OCI-LY1 (cell line): ENCODE measurements at regions not wholly inside any gene's neighbourhood (a gene's known extent, or its start where the extent isn't known, plus 50 kb on each side); places are given as distances from the start of the nearest gene placed in this dataset.

Experiments used
- H2AFZ ChIP-seq: fragments of 200-600 bp; sonication (generic), shearing (Covaris generic); 2 replicates; pipeline ENCODE4 v1.6.0; 2014; ENCODE audit warnings: antibody characterized with exemption, mild to moderate bottlenecking, low read length
- H3F3A ChIP-seq: fragments of 200-600 bp; sonication (generic), shearing (Covaris generic); 2 replicates; pipeline ENCODE4 v1.6.0; 2014; ENCODE audit warnings: mild to moderate bottlenecking, antibody characterized with exemption, low read length, moderate library complexity; ENCODE audit not compliant: insufficient read depth
- H3K27ac ChIP-seq: fragments of 200-600 bp; sonication (generic); 2 replicates; pipeline ENCODE4 v1.5.1; 2014; ENCODE audit warnings: low read length, mixed run types, mild to moderate bottlenecking, low read depth; ENCODE audit not compliant: poor library complexity, severe bottlenecking
- H3K27me3 ChIP-seq: fragments of 200-600 bp; sonication (generic); 2 replicates; pipeline ENCODE4 v1.6.0; 2014; ENCODE audit warnings: antibody characterized with exemption, mild to moderate bottlenecking, low read length, moderate library complexity; ENCODE audit not compliant: insufficient read depth
- H3K36me3 ChIP-seq: fragments of 200-600 bp; sonication (generic); 2 replicates; pipeline ENCODE4 v1.6.1; 2014; ENCODE audit warnings: mild to moderate bottlenecking, antibody characterized with exemption, low read length, moderate library complexity, mixed read lengths; ENCODE audit not compliant: insufficient read depth
- H3K4me1 ChIP-seq: fragments of 200-600 bp; sonication (generic); 2 replicates; pipeline ENCODE4 v1.5.1; 2014; ENCODE audit warnings: mild to moderate bottlenecking, low read length, moderate library complexity; ENCODE audit not compliant: insufficient read depth, severe bottlenecking
- H3K4me2 ChIP-seq: fragments of 200-600 bp; sonication (generic), shearing (Covaris generic); 2 replicates; pipeline ENCODE4 v1.6.1; 2014; ENCODE audit warnings: low read length
- H3K4me3 ChIP-seq: fragments of 200-600 bp; sonication (generic); 2 replicates; pipeline ENCODE4 v1.5.1; 2014; ENCODE audit warnings: low read length, low read depth, mild to moderate bottlenecking, mixed read lengths; ENCODE audit not compliant: poor library complexity, severe bottlenecking
- H3K79me2 ChIP-seq: fragments of 200-600 bp; shearing (Covaris generic); 2 replicates; pipeline ENCODE4 v1.6.1; 2016; ENCODE audit warnings: mixed run types, low read length, mixed read lengths; ENCODE audit not compliant: insufficient read depth
- H3K9ac ChIP-seq: fragments of 200-600 bp; sonication (generic), shearing (Covaris generic); 2 replicates; pipeline ENCODE4 v1.6.1; 2014; ENCODE audit warnings: mild to moderate bottlenecking, low read length, mixed read lengths
- H3K9me2 ChIP-seq: fragments of 200-600 bp; sonication (generic), shearing (Covaris generic); 2 replicates; pipeline ENCODE4 v1.6.1; 2014; ENCODE audit warnings: low read depth, mild to moderate bottlenecking, low read length, mixed read lengths
- H3K9me3 ChIP-seq: fragments of 200-600 bp; shearing (Covaris generic); 2 replicates; pipeline ENCODE4 v1.6.1; 2014; ENCODE audit warnings: low read length, mixed read lengths
- H4K20me1 ChIP-seq: fragments of 200-600 bp; sonication (generic), shearing (Covaris generic); 2 replicates; pipeline ENCODE4 v1.6.0; 2016; ENCODE audit warnings: mild to moderate bottlenecking, low read length; ENCODE audit not compliant: insufficient read depth
- EZH2 ChIP-seq: fragments of 200-600 bp; sonication (generic), shearing (Covaris generic); IDR thresholded peaks from 2 replicates; pipeline ENCODE4 v1.8.0; 2017; ENCODE audit warnings: borderline replicate concordance, mixed run types, mild to moderate bottlenecking, antibody characterized with exemption, low read length, moderate library complexity, mixed read lengths
- TF ChIP-seq, protein P1 (sequence below): fragments of 200-600 bp; sonication (generic), shearing (Covaris generic); IDR thresholded peaks from 2 replicates; pipeline ENCODE4 v1.5.1; 2017; ENCODE audit warnings: mild to moderate bottlenecking, antibody characterized with exemption, low read length, moderate library complexity, mixed read lengths

DNA sequence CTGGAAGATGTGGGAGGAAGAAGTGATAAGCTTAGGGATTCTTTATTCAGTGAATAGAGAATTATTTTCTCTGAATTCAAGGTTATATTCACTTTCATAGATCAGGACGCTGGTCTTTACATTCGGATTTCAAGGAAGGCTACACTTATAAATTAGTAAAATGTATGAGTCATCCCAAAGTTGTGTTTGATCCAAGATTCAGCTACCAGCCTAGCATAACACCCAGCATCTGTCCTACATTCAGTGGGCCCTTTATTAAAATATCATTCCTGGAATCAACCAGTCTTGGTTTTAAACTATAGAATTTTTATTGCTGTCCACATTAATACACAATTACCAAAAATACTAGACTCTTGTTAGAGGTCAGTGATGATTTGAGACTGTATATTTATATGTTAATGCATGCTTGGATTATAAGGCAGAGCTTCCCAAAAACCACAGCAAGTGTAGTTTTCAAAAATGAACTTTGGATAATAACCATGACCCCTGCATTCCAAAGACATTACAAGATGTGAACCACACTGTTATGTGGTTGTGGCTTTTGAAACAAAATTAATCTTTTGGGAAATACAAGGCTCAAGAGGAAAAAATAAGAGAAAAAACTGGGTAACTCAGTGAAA is 210.7 kb upstream of the CNR1 start:
- no peak overlapping the region for H3K4me2 ChIP-seq
- no peaks in the 10 kb centered on the region for H3K36me3 ChIP-seq
- H3K27me3 ChIP-seq: no peaks in the 10 kb centered on the region
- H3K4me3 ChIP-seq: no peak overlapping the region
- H3K9ac ChIP-seq: no peak overlapping the region
- no peaks in the 10 kb centered on the region for H3K4me1 ChIP-seq
- no peaks in the 10 kb centered on the region for H3K79me2 ChIP-seq
- no peak overlapping the region for H3K27ac ChIP-seq
- H2AFZ ChIP-seq: no peak overlapping the region
- H3K9me2 ChIP-seq: no peaks in the 10 kb centered on the region
- H4K20me1 ChIP-seq: no peaks in the 10 kb centered on the region
- no peaks in the 10 kb centered on the region for H3F3A ChIP-seq
- TF ChIP-seq EZH2: no peak
- TF ChIP-seq, protein P1, sequence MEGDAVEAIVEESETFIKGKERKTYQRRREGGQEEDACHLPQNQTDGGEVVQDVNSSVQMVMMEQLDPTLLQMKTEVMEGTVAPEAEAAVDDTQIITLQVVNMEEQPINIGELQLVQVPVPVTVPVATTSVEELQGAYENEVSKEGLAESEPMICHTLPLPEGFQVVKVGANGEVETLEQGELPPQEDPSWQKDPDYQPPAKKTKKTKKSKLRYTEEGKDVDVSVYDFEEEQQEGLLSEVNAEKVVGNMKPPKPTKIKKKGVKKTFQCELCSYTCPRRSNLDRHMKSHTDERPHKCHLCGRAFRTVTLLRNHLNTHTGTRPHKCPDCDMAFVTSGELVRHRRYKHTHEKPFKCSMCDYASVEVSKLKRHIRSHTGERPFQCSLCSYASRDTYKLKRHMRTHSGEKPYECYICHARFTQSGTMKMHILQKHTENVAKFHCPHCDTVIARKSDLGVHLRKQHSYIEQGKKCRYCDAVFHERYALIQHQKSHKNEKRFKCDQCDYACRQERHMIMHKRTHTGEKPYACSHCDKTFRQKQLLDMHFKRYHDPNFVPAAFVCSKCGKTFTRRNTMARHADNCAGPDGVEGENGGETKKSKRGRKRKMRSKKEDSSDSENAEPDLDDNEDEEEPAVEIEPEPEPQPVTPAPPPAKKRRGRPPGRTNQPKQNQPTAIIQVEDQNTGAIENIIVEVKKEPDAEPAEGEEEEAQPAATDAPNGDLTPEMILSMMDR: no peak
- H3K9me3 ChIP-seq: no peaks in the 10 kb centered on the region

DNA sequence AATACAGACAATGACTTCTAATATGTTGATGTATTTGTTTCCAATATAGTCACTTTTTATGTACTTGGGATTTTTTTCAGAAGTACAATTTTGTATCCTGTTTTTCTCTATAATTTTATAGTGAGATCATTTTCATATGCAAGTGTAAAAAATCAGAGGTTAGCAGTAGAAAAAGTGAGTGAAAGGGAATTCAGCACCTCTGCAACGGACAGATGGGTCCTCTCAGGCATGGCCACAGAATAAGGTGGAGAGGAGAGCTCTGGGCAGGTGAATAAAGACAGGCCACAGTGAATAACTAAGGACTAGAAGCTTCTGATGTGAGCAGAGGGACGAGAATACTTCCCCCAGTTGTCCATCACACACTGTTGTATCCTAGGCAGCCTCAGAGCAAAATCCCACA is 210.1 kb upstream of the CNR1 start:
- Histone ChIP-seq H3F3A (no peaks in the 10 kb centered on the region), H4K20me1 (no peaks in the 10 kb centered on the region), H3K9me2 (no peaks in the 10 kb centered on the region), H3K4me2 (no peak overlapping the region), H3K9me3 (no peaks in the 10 kb centered on the region), H3K4me3 (no peak overlapping the region), H2AFZ (no peak overlapping the region), H3K36me3 (no peaks in the 10 kb centered on the region), H3K27me3 (no peaks in the 10 kb centered on the region), H3K9ac (no peak overlapping the region), H3K4me1 (no peaks in the 10 kb centered on the region), H3K27ac (no peak overlapping the region), H3K79me2 (no peaks in the 10 kb centered on the region)
- no peak for TF ChIP-seq EZH2
- TF ChIP-seq, protein P1: no peak

DNA sequence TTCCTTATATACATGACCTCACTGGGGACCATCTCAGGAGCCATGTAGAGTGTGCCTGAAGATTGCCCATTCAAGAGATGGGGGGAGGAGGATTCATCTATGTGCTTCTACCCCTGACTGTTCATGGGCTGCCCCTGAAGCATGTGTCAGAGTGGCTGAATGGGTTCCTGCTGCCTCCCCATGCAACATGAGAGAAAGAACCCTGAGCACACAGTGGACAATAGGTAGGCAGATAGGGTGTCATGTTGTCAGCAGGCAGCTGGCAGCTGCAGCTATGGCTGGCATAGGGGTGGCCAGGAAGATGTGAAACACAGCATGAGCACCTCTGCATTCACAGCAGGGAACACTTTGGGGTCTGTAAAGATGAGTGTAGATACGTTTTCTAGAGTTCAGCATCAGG is 208.4 kb upstream of the CNR1 start:
- H3K27me3 ChIP-seq: no peaks in the 10 kb centered on the region
- no peaks in the 10 kb centered on the region for H3K9me3 ChIP-seq
- no peaks in the 10 kb centered on the region for H3F3A ChIP-seq
- no peaks in the 10 kb centered on the region for H4K20me1 ChIP-seq
- TF ChIP-seq, protein P1: no peak
- TF ChIP-seq EZH2: no peak
- no peaks in the 10 kb centered on the region for H3K79me2 ChIP-seq
- H3K4me2 ChIP-seq: no peak overlapping the region
- H3K36me3 ChIP-seq: no peaks in the 10 kb centered on the region
- H3K27ac ChIP-seq: no peak overlapping the region
- no peak overlapping the region for H3K4me3 ChIP-seq
- no peak overlapping the region for H2AFZ ChIP-seq
- no peaks in the 10 kb centered on the region for H3K4me1 ChIP-seq
- no peaks in the 10 kb centered on the region for H3K9me2 ChIP-seq
- no peak overlapping the region for H3K9ac ChIP-seq
